Endothelial cell of umbilical vein (primary cell): ENCODE measurements at regions not wholly inside any gene's neighbourhood (a gene's known extent, or its start where the extent isn't known, plus 50 kb on each side); places are given as distances from the start of the nearest gene placed in this dataset.

Experiments used
- BruUV-seq: library from RNA; stranded (reverse); fragments of 400-500 nt; replicated peaks from 2 replicates; lab custom pipeline; 2021; lab: Mats Ljungman, UMichigan
- CTCF ChIA-PET: fragments of 300-600, 350-600 bp; sonication (Branson Sonifier 250); formaldehyde crosslinking; loops from one replicate; lab custom pipeline; 2021; ENCODE audit warnings: antibody characterized with exemption, inconsistent platforms; lab: Charles Lee
- POLR2A ChIA-PET: fragments of 300-600, 350-600 bp; sonication (Branson Sonifier 250); formaldehyde crosslinking; loops from one replicate; lab custom pipeline; 2021; ENCODE audit warnings: antibody characterized with exemption, inconsistent platforms; lab: Charles Lee
- DNase-seq: peaks from one replicate; pipeline ENCODE4 v3.0.0-alpha.2; 2011; ENCODE audit warnings: low read depth, low spot score
- FAIRE-seq: peaks from 2 replicates; lab custom pipeline; 2011; peaks lifted over from hg19 to GRCh38; lab: Jason Lieb, UNC
- H2AFZ ChIP-seq: 2 replicates; pipeline ENCODE4 v1.6.0; 2012; ENCODE audit warnings: low read depth, low read length, control low read depth, inconsistent platforms
- H3K27ac ChIP-seq: 2 replicates; pipeline ENCODE4 v1.5.1; 2011; ENCODE audit warnings: low read depth, mild to moderate bottlenecking, control low read depth, low read length, moderate library complexity; ENCODE audit not compliant: insufficient read depth
- H3K27me3 ChIP-seq, 2 experiments: 2 replicates each; pipeline versions ENCODE4 v1.6.0 to v1.6.1; 2011; ENCODE audit warnings: low read length in 2 of 2, mixed read lengths in 1 of 2; ENCODE audit not compliant: control insufficient read depth in 2 of 2, insufficient read depth in 2 of 2
- H3K36me3 ChIP-seq, 2 experiments: 2 replicates in 1 of 2; 3 replicates in 1 of 2; pipeline ENCODE4 v1.5.1; 2011; ENCODE audit warnings: low read length in 2 of 2, mild to moderate bottlenecking in 1 of 2, moderate library complexity in 1 of 2; ENCODE audit not compliant: control insufficient read depth in 2 of 2, insufficient read depth in 2 of 2; ENCODE audit errors: extremely low read depth in 1 of 2
- H3K4me1 ChIP-seq: 3 replicates; pipeline ENCODE4 v1.5.1; 2011; ENCODE audit warnings: mild to moderate bottlenecking, low read length; ENCODE audit not compliant: control insufficient read depth, insufficient read depth; ENCODE audit errors: extremely low read depth
- H3K4me2 ChIP-seq: 2 replicates; pipeline ENCODE4 v1.6.1; 2011; ENCODE audit warnings: low read length, control low read depth, mixed read lengths; ENCODE audit not compliant: insufficient read depth
- H3K4me3 ChIP-seq, 3 experiments: fragments of 200-600 bp in 1 of 3; sonication (generic), shearing (Covaris generic) in 1 of 3; replicated peaks in 1 of 3; 2 replicates each; pipeline ENCODE4 v1.5.1; 2011 to 2016; ENCODE audit warnings: control low read depth in 3 of 3, low read length in 3 of 3, mild to moderate bottlenecking in 2 of 3, inconsistent platforms in 1 of 3, low read depth in 1 of 3, moderate library complexity in 1 of 3; ENCODE audit not compliant: insufficient read depth in 1 of 3
- H3K79me2 ChIP-seq: 2 replicates; pipeline ENCODE4 v1.6.0; 2012; ENCODE audit warnings: low read length, inconsistent platforms; ENCODE audit not compliant: control insufficient read depth, insufficient read depth
- H3K9ac ChIP-seq: replicated peaks from 2 replicates; pipeline ENCODE3; 2011; ENCODE audit warnings: low read length, control low read depth; ENCODE audit not compliant: insufficient read depth; ENCODE audit errors: extremely low read depth
- H3K9me1 ChIP-seq: replicated peaks from 3 replicates; pipeline ENCODE4 v1.6.0; 2011; ENCODE audit warnings: mild to moderate bottlenecking, low read length; ENCODE audit not compliant: control insufficient read depth, insufficient read depth; ENCODE audit errors: extremely low read depth
- H3K9me3 ChIP-seq: replicated peaks from 2 replicates; pipeline ENCODE4 v1.5.1; 2012; ENCODE audit warnings: low read length, inconsistent platforms; ENCODE audit not compliant: control insufficient read depth, insufficient read depth
- H4K20me1 ChIP-seq: replicated peaks from 2 replicates; pipeline ENCODE3; 2011; ENCODE audit warnings: mild to moderate bottlenecking, low read length; ENCODE audit not compliant: control insufficient read depth, insufficient read depth; ENCODE audit errors: extremely low read depth
- EZH2 ChIP-seq: IDR thresholded peaks from 2 replicates; pipeline ENCODE4 v1.6.1; 2012; ENCODE audit warnings: borderline replicate concordance, low read depth, mild to moderate bottlenecking, moderate library complexity, low read length, inconsistent platforms; ENCODE audit not compliant: severe bottlenecking
- FOS ChIP-seq: IDR thresholded peaks from 2 replicates; pipeline ENCODE4 v1.6.1; 2011; ENCODE audit warnings: mild to moderate bottlenecking, low read length, moderate library complexity, borderline replicate concordance; ENCODE audit not compliant: insufficient read depth
- GATA2 ChIP-seq: IDR thresholded peaks from 2 replicates; pipeline ENCODE4 v1.7.0; 2011; ENCODE audit warnings: low read depth, mild to moderate bottlenecking, moderate library complexity, mixed read lengths, low read length; ENCODE audit not compliant: insufficient read length, insufficient read depth
- JUN ChIP-seq: IDR thresholded peaks from 2 replicates; pipeline ENCODE4 v1.6.1; 2011; ENCODE audit warnings: borderline replicate concordance, low read depth; ENCODE audit not compliant: insufficient read length, insufficient read depth
- MYC ChIP-seq: IDR thresholded peaks from one replicate; pipeline ENCODE4 v1.6.1; 2011; ENCODE audit warnings: mild to moderate bottlenecking, low read depth, low read length
- POLR2A ChIP-seq: IDR thresholded peaks from 2 replicates; pipeline ENCODE4 v1.6.1; 2012; ENCODE audit warnings: low read depth, mild to moderate bottlenecking, control low read depth, low read length
- POLR2AphosphoS5 ChIP-seq: IDR thresholded peaks from 2 replicates; pipeline ENCODE4 v1.6.1; 2012; ENCODE audit warnings: low read depth, mild to moderate bottlenecking, control low read depth, low read length, moderate library complexity; ENCODE audit not compliant: insufficient read depth
- dilution Hi-C: fragments of 300-500 bp; cut with MboI; formaldehyde crosslinking; loops from one replicate; pipeline ENCODE4 v1.15.0; 2019; ENCODE audit warnings: low sequenced_read_pairs; ENCODE audit not compliant: extremely low pct_ligation_motif_present
- intact Hi-C: fragments of 100-400 bp; cut with micrococcal nuclease; formaldehyde crosslinking; loops from one replicate; pipeline ENCODE4 v1.10.0; 2022
- TF ChIP-seq, protein P1 (sequence below): IDR thresholded peaks from 2 replicates; pipeline ENCODE4 v1.6.1; 2011; ENCODE audit not compliant: insufficient read depth, insufficient read length
- TF ChIP-seq, protein P2 (sequence below), 2 donors: IDR thresholded peaks; 1 replicate in 1 of 2; 2 replicates in 1 of 2; pipeline ENCODE4 v1.5.1; 2011; ENCODE audit warnings: low read length in 2 of 2, mild to moderate bottlenecking in 2 of 2, moderate library complexity in 2 of 2, control low read depth in 1 of 2, inconsistent platforms in 1 of 2, low read depth in 1 of 2; ENCODE audit not compliant: insufficient read depth in 1 of 2; ENCODE audit errors: extremely low read depth in 1 of 2

DNA sequence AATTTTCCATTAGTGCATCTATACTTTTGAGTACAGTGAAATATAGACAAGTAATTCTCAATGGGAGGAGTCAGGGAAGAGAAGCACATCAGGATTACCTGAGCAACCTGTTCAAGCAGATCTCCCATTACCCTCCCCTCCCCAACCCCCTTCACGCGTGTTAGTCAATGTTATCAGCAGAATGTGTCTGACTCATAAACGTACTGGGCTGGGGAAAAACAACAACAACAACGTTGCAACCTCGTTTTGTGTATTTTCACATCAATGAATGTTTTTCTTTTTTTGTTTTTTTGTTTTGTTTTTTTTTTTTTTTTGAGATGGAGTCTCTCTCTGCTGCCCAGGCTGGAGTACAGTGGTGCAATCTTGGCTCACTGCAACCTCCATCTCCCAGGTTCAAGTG lies 287.0 kb upstream of the STXBP5 start:
- DNase-seq (no peak), FAIRE-seq (no peak)
- Histone ChIP-seq H3K27ac (no peak overlapping the region), H3K9me3 (no peaks in the 10 kb centered on the region), H3K27me3 (no peaks in the 10 kb centered on the region), H3K4me1 (peaks cover 39% of the 10 kb centered on the region), H3K9me1 (no peaks in the 10 kb centered on the region), H3K4me3 (no peak overlapping the region), H4K20me1 (no peaks in the 10 kb centered on the region), H3K9ac (no peak overlapping the region), H3K79me2 (no peaks in the 10 kb centered on the region), H3K4me2 (no peak overlapping the region), H3K36me3 (no peaks in the 10 kb centered on the region), H2AFZ (no peak overlapping the region)
- intact Hi-C loops, result loop anchor here (10.0 kb wide), 2 partner anchors 372 to 562 kb away; partner anchors contain the start of gene RAB32
- dilution Hi-C loops, result no loop called here
- ChIA-PET POLR2A (interaction anchor here (0.7 kb wide), 1 partner anchor 499 kb away, joined by 4 read pairs; no protein-coding TSS in a partner anchor), CTCF (no interaction called here)
- TF ChIP-seq GATA2 (no peak), JUN (no peak), EZH2 (no peak), POLR2AphosphoS5 (no peak), MYC (no peak), POLR2A (no peak), FOS (no peak)
- TF ChIP-seq, protein P1, sequence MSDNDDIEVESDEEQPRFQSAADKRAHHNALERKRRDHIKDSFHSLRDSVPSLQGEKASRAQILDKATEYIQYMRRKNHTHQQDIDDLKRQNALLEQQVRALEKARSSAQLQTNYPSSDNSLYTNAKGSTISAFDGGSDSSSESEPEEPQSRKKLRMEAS, result no peak
- TF ChIP-seq, protein P2, sequence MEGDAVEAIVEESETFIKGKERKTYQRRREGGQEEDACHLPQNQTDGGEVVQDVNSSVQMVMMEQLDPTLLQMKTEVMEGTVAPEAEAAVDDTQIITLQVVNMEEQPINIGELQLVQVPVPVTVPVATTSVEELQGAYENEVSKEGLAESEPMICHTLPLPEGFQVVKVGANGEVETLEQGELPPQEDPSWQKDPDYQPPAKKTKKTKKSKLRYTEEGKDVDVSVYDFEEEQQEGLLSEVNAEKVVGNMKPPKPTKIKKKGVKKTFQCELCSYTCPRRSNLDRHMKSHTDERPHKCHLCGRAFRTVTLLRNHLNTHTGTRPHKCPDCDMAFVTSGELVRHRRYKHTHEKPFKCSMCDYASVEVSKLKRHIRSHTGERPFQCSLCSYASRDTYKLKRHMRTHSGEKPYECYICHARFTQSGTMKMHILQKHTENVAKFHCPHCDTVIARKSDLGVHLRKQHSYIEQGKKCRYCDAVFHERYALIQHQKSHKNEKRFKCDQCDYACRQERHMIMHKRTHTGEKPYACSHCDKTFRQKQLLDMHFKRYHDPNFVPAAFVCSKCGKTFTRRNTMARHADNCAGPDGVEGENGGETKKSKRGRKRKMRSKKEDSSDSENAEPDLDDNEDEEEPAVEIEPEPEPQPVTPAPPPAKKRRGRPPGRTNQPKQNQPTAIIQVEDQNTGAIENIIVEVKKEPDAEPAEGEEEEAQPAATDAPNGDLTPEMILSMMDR (IDR thresholded peaks at IDR 0.05; ENCODE audit: extremely low read depth in 1 of 2, insufficient read depth in 1 of 2, low read depth in 1 of 2, low read length in 2 of 2), result no peak
- BruUV-seq, result no TSS peak
